ENCODE measurements at regions not wholly inside any gene's neighbourhood (a gene's known extent, or its start where the extent isn't known, plus 50 kb on each side); places are given as distances from the start of the nearest gene placed in this dataset.

DNA sequence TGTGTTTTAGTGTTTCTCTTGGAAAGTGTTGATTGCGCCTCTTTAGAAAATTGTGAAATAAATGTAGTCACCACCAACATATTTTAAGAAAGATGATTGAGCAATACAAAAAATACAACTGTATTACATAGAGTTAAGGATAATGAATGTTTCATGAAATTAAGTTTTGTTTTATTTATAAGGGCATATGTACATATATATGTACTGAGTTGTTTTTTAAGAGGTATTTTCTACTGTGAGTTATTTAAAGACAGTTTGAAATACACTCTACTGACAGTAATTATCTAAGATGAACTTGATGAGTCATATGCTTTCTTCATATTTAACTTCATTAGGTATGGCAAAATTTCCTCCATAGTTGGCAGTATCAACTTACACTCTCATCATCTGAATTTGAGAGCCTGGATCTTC, 411.7 kb downstream of the HS3ST3B1 start:
- TF ChIP-seq, protein P1, sequence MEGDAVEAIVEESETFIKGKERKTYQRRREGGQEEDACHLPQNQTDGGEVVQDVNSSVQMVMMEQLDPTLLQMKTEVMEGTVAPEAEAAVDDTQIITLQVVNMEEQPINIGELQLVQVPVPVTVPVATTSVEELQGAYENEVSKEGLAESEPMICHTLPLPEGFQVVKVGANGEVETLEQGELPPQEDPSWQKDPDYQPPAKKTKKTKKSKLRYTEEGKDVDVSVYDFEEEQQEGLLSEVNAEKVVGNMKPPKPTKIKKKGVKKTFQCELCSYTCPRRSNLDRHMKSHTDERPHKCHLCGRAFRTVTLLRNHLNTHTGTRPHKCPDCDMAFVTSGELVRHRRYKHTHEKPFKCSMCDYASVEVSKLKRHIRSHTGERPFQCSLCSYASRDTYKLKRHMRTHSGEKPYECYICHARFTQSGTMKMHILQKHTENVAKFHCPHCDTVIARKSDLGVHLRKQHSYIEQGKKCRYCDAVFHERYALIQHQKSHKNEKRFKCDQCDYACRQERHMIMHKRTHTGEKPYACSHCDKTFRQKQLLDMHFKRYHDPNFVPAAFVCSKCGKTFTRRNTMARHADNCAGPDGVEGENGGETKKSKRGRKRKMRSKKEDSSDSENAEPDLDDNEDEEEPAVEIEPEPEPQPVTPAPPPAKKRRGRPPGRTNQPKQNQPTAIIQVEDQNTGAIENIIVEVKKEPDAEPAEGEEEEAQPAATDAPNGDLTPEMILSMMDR (IDR thresholded peaks at IDR 0.05), result no peak
- TF ChIP-seq POLR2A (IDR thresholded peaks at IDR 0.05), result no peak

Measured in right lobe of liver (tissue), 4 donors.